A673 (cell line): ENCODE measurements at regions not wholly inside any gene's neighbourhood (a gene's known extent, or its start where the extent isn't known, plus 50 kb on each side); places are given as distances from the start of the nearest gene placed in this dataset.

Experiments
- BruUV-seq: library from RNA; stranded (reverse); fragments of 400-500 nt; replicated peaks from 2 replicates; lab custom pipeline; 2021; lab: Mats Ljungman, UMichigan
- CTCF ChIA-PET: fragments of 300-600 bp; sonication (Branson Sonifier 250); formaldehyde crosslinking; loops from one replicate; lab custom pipeline; 2022; ENCODE audit warnings: antibody characterized with exemption; lab: Charles Lee
- POLR2A ChIA-PET: fragments of 300-600 bp; sonication (Branson Sonifier 250); formaldehyde crosslinking; loops from one replicate; lab custom pipeline; 2022; ENCODE audit warnings: antibody characterized with exemption; ENCODE audit not compliant: low non-redundant PET; lab: Charles Lee
- DNase-seq: peaks from one replicate; pipeline ENCODE4 v3.0.0-alpha.2; 2015; ENCODE audit warnings: low spot score
- H3K27ac ChIP-seq: fragments of 200-600 bp; sonication (generic); 2 replicates; pipeline ENCODE4 v1.5.1; 2016; ENCODE audit warnings: mixed run types, low read depth, mild to moderate bottlenecking, mixed read lengths, antibody characterized with exemption, low read length; ENCODE audit not compliant: poor library complexity, severe bottlenecking
- H3K27me3 ChIP-seq: fragments of 200-600 bp; sonication (generic); replicated peaks from 2 replicates; pipeline ENCODE4 v1.6.1; 2017; ENCODE audit warnings: mixed run types, low read depth, mild to moderate bottlenecking, mixed read lengths, antibody characterized with exemption, low read length; ENCODE audit not compliant: insufficient read depth, poor library complexity
- H3K36me3 ChIP-seq: fragments of 200-600 bp; sonication (generic); 2 replicates; pipeline ENCODE4 v1.6.1; 2016; ENCODE audit warnings: mixed run types, mild to moderate bottlenecking, mixed read lengths, antibody characterized with exemption, low read length; ENCODE audit not compliant: insufficient read depth, poor library complexity, severe bottlenecking
- H3K4me1 ChIP-seq: fragments of 200-600 bp; sonication (generic); 2 replicates; pipeline ENCODE4 v1.6.1; 2017; ENCODE audit warnings: mixed run types, mild to moderate bottlenecking, mixed read lengths, antibody characterized with exemption, low read length; ENCODE audit not compliant: insufficient read depth, poor library complexity, severe bottlenecking
- H3K4me3 ChIP-seq: fragments of 200-600 bp; sonication (generic); 2 replicates; pipeline ENCODE4 v1.5.1; 2016; ENCODE audit warnings: low read depth, mixed run types, mild to moderate bottlenecking, mixed read lengths, low read length; ENCODE audit not compliant: poor library complexity, severe bottlenecking
- H3K9me3 ChIP-seq: fragments of 200-600 bp; sonication (generic); 2 replicates; pipeline ENCODE4 v1.6.1; 2016; ENCODE audit warnings: mixed run types, low read depth, mild to moderate bottlenecking, mixed read lengths, antibody characterized with exemption, low read length; ENCODE audit not compliant: poor library complexity, severe bottlenecking
- CTCF ChIP-seq: fragments of 300-800, 200-600 bp; sonication (generic); conservative IDR thresholded peaks from 2 replicates; pipeline ENCODE4 v1.5.1; 2017; ENCODE audit warnings: low read depth, mild to moderate bottlenecking, antibody characterized with exemption, low read length, moderate library complexity, mixed read lengths
- EZH2 ChIP-seq: fragments of 200-600 bp; sonication (generic); IDR thresholded peaks from 2 replicates; pipeline ENCODE4 v1.6.1; 2017; ENCODE audit warnings: borderline replicate concordance, low read depth, mild to moderate bottlenecking, mixed read lengths, antibody characterized with exemption, low read length; ENCODE audit not compliant: poor library complexity, severe bottlenecking
- intact Hi-C: fragments of 100-400 bp; cut with micrococcal nuclease; formaldehyde crosslinking; loops from one replicate; pipeline ENCODE4 v1.10.0; 2022; ENCODE audit not compliant: unreplicated experiment

GRCh38 chr14:82190742-82191141 lies 657.1 kb upstream of the SEL1L start:
- peaks cover 11% of the 10 kb centered on the region for H3K9me3 ChIP-seq
- CTCF ChIA-PET, result no interaction called here
- no peak overlapping the region for H3K4me3 ChIP-seq
- H3K27me3 ChIP-seq, result no peaks in the 10 kb centered on the region
- intact Hi-C loops, result no loop called here
- H3K27ac ChIP-seq, result no peak overlapping the region
- no TSS peak for BruUV-seq
- POLR2A ChIA-PET, result interaction anchor here (0.6 kb wide), 1 partner anchor 1056 kb away, joined by 3 read pairs; no protein-coding TSS in a partner anchor
- no peaks in the 10 kb centered on the region for H3K36me3 ChIP-seq
- TF ChIP-seq EZH2, result no peak
- TF ChIP-seq CTCF, result no peak
- no peaks in the 10 kb centered on the region for H3K4me1 ChIP-seq
- peak; percentile 1 for DNase-seq

GRCh38 chr14:82192387-82192786 lies 658.7 kb upstream of the SEL1L start:
- Histone ChIP-seq H3K4me1 (no peaks in the 10 kb centered on the region), H3K4me3 (no peak overlapping the region), H3K27me3 (peaks cover 2% of the 10 kb centered on the region), H3K9me3 (peaks cover 11% of the 10 kb centered on the region), H3K36me3 (no peaks in the 10 kb centered on the region), H3K27ac (no peak overlapping the region)
- CTCF ChIA-PET, result no interaction called here
- POLR2A ChIA-PET, result no interaction called here
- intact Hi-C loops, result no loop called here
- no peak for DNase-seq
- no peak for TF ChIP-seq CTCF
- TF ChIP-seq EZH2, result no peak
- no TSS peak for BruUV-seq

- intact Hi-C loops, result no loop called here
- no TSS peak for BruUV-seq
Measured at GRCh38 chr14:82223276-82223675, 689.6 kb upstream of the SEL1L start.

More at GRCh38 chr14:82223276-82223675, 689.6 kb upstream of the SEL1L start:
- POLR2A ChIA-PET, result no interaction called here
- H3K27me3 ChIP-seq, result no peaks in the 10 kb centered on the region
- H3K27ac ChIP-seq, result no peak overlapping the region
- H3K36me3 ChIP-seq, result no peaks in the 10 kb centered on the region
- H3K9me3 ChIP-seq, result no peaks in the 10 kb centered on the region
- TF ChIP-seq EZH2 (no peak), CTCF (no peak)
- H3K4me1 ChIP-seq, result no peaks in the 10 kb centered on the region
- no peak overlapping the region for H3K4me3 ChIP-seq
- CTCF ChIA-PET, result no interaction called here
- DNase-seq, result no peak
